AG08396 (cell line): ENCODE measurements at regions not wholly inside any gene's neighbourhood (a gene's known extent, or its start where the extent isn't known, plus 50 kb on each side); places are given as distances from the start of the nearest gene placed in this dataset.

Experiments
- DNase-seq: peaks from one replicate; pipeline ENCODE4 v3.0.0; 2012; ENCODE audit warnings: low spot score, mixed read lengths

GRCh38 chr1:22221233-22221780, 78.4 kb upstream of the WNT4 start:
- no peak for DNase-seq

GRCh38 chr1:22222723-22223122, 79.8 kb upstream of the WNT4 start:
- DNase-seq: no peak

GRCh38 chr1:22223176-22223575, 80.3 kb upstream of the WNT4 start:
- no peak for DNase-seq

GRCh38 chr1:22224091-22224490, 81.2 kb upstream of the WNT4 start:
- no peak for DNase-seq

GRCh38 chr1:22224631-22225030, 81.7 kb upstream of the WNT4 start:
- no peak for DNase-seq

DNA sequence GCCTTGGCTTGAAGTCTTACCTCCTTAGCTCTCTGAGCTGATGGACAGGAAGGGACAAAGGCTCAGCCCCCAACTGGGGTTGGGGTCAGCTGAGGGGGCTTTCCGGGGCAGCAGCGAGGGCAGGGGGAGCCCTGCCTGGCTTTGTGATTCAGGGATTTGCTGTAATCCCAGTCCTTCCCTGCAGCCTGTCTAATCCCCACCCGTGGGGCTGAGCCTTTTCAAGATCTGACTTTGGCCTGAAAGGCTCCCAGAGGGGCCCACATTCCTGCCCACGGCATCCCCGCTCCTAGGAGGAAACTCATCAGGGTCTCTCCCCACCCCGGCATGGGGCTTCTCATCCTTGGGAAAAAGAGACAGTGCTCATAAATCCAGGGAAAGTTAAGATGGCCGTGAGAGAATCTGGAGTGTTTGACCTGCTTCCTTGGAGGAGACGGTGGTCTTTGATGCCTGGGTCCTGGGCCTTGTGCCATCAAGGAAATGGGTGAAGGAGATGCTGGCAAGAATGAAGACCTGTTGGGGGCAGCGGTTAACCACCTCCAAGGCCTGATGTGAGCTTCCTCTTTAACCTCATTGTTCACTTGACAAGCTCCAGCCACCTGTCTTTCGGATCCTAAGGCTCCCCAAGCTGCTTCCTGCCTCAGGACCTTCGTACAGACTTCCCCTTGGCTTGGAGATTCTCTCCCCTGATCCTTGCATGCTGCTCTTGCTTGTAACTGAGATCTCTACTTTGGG, 83.1 kb upstream of the WNT4 start:
- DNase-seq: no peak

DNA sequence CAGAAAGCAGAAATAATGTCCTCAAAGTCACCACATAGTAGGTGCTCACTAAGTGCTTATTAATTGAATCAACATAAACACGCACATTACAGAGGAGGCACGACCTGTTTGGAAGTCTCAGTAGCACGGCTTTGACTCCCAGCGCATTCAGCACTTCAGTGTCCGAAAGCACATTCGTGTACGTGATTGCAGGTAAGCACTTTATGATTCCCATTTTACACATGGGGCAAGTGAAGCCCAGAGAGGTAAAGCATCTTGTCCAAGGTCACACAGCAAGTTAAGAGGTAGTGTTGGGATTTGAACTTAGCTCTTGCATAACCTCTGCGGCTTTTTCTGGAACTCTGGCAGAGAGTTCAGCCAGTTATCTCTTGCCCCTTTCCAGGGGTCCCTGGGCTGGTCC, 85.2 kb upstream of the WNT4 start:
- DNase-seq: no peak

- DNase-seq: no peak
Observed at GRCh38 chr1:22228505-22228911, 85.6 kb upstream of the WNT4 start.

- DNase-seq: no peak
Observed at GRCh38 chr1:22229379-22229778, 86.5 kb upstream of the WNT4 start.

- DNase-seq: no peak
Observed at GRCh38 chr1:22231068-22231593, 88.2 kb upstream of the WNT4 start.

- no peak for DNase-seq
Observed at GRCh38 chr1:22231995-22232690, 89.2 kb upstream of the WNT4 start.

GRCh38 chr1:22233222-22233621, 90.3 kb upstream of the WNT4 start:
- DNase-seq: no peak

- DNase-seq: no peak
Observed at GRCh38 chr1:22234476-22235030, 91.7 kb upstream of the WNT4 start.

GRCh38 chr1:22236166-22236565, 93.3 kb upstream of the WNT4 start:
- no peak for DNase-seq

GRCh38 chr1:22236900-22237299, 94.0 kb upstream of the WNT4 start:
- DNase-seq: no peak

DNA sequence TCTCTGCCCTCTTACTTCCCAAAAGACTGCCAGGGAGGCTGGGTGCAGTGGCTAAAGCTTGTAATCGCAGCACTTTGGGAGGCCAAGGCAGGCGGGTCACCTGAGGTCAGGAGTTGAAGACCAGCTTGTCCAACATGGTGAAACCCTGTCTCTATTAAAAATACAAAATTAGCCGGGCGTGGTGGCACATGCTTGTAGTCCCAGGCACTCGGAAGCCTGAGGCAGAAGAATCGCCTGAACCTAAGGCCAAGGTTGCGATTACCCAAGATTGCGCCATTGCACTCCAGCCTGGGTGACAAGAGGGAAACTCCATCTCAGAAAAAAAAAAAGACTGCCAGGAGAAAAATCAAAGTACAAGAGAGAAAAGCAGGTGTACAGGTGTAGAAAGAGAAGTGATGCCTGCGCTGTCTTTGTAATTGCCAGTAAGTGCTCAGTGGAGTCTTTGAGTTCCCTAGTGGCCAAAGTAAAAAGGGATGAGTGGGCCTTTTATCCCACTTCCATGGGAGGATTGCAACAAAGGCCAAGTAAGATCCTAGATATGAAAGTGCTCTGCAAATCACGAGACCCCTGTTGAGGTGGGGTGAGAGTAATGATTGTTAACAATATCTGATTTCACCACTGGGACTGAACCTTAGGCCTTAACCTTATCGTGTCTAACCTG, 94.7 kb upstream of the WNT4 start:
- DNase-seq: no peak

DNA sequence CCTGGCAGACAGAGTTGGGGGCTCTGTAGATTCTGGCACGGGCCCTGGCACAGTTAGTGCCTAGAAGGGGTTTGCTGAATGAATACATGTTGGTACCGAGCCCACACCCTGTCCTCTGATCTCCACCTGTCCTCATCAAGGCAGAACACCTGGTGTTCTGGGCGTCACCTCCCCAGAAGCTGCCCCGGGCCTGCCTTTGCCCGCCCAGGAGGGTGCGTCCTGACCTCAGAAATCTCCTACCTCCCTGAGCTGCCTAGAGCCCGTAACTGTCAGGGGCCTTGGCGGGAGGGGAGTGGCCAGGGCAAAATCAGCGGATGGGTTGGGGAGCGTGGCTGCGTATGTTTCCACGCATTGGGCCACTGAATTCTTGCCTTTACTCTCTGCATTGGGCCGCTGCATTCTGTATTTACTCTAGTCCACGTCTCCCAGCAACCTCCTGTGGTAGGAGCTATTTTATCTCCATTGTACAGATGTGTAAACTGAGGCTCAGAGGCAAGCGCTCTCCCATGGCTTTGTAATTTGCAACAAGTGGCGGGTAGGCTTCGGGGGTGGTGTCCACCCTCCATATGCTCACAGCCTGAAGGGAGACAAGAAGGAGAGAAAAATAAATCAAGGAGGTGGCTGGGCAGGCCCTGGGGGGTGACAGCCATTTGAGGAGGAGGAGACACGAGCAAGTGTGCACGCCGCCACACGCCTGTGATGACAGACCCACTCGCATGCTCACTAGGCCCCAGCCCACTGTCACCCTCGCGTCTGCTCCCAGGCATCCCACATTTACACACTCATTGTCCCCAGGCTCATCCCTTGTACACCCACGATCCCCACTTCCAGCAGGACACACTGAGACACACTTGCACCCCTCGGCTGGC, 95.7 kb upstream of the WNT4 start:
- DNase-seq: no peak

- no peak for DNase-seq
Observed at GRCh38 chr1:22239378-22239777, 96.5 kb upstream of the WNT4 start.

- no peak for DNase-seq
Observed at GRCh38 chr1:22241250-22241649, 98.4 kb upstream of the WNT4 start.

DNA sequence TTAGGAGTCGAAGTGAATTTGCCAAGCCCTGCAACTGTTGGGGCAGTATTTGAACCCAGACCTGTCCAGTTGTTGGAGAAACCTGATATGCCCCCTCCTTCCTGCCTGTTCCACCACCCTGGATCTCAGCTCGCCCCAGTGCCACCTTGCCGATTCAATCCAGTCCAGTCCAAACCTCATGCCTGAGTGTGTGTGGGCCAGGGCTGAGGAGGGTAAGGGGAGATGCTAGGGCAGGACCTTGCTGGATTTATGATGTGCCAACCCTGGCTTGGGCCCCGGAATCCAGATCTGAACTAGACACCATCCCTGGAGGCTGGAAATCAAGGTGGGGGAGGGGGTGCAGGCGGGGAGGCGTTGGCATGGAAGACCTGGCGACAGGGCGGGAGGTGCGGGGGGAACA, 98.9 kb upstream of the WNT4 start:
- DNase-seq: no peak

- no peak for DNase-seq
Observed at GRCh38 chr1:22245100-22245650, 102.3 kb upstream of the WNT4 start.
